ENCODE measurements at regions not wholly inside any gene's neighbourhood (a gene's known extent, or its start where the extent isn't known, plus 50 kb on each side); places are given as distances from the start of the nearest gene placed in this dataset.

DNA sequence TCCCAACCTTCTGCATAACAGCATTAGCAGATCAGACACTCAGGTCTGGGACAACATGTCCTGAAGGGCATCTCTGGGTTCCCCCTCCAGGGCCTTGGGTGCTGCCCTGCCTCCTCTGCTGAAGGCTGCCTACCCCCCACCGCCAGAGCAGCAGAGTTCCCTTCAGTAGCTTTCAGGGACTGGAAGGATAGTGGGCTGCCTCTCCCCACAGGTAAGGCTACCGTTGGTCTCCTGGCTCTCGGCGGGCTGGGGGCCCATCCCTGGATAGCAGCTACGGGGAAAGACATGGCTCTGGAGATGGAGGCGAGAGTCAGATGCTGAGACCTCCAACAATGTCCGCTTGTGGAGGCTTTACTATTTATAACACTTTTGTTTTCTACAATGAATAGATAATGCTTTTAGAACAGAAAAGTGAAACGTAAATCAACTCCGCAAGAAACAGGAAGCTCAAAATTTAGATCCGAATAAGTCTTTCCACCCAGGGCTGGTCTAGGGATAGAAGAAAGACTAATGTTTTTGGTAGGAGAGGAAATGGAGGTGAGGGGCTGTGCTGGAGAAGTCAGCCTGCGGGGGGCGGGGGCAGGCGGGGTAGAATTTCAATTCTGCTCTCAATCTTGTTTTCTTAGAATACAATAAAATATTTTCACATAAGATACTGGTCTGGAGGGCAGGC, 58.4 kb downstream of the ARL4C start:
- Histone ChIP-seq H3K27ac (ENCODE audit: low read depth, low read length) (no peak overlapping the region), H3K9ac (ENCODE audit: low read length) (no peak overlapping the region), H3K4me1 (ENCODE audit: control insufficient read depth, insufficient read depth, low read length) (peaks cover 4% of the 10 kb centered on the region; the same call in 1 of the 2 replicates), H3K27me3 (ENCODE audit: control insufficient read depth, insufficient read depth, low read length) (no peaks in the 10 kb centered on the region), H3K4me3 (ENCODE audit: low read depth, low read length) (no peak overlapping the region), H3K36me3 (ENCODE audit: control insufficient read depth, insufficient read depth, low read length) (no peaks in the 10 kb centered on the region), H3K9me3 (ENCODE audit: control insufficient read depth, insufficient read depth, low read depth, low read length) (no peaks in the 10 kb centered on the region)

DNA sequence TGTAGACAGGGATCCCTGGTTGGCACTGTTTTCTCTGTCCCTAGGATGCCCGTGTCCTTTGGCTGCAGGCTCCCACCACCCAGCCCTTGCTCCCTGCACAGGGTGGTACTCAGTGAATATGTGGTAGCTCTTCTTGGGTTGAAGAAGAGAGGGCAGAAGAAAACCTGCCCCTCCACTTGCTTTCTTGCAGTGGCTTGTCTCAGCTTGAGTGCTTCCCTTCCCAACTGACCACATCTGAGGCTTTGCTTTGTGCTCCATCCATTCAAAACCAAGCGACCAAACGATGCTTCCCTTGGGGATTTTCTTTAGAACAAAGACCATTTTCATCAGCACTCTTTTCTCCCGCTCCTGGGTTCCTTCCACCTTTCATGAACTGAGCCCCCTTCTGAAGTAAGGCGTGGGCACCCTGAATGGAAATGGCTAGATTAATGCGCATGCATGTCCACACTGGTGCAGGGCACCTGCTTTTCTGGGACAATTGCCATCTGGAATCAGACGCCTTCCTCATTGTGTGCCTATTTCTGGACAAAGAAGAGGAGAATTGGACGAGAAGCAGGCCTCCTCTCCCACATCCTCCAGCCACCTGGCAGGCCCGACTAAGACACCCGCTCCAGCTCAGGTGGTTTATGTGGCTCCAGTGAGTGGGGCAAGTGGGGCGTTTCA, 59.1 kb downstream of the ARL4C start:
- Histone ChIP-seq H3K4me3 (ENCODE audit: low read depth, low read length) (no peak overlapping the region), H3K27ac (ENCODE audit: low read depth, low read length) (no peak overlapping the region), H3K9me3 (ENCODE audit: control insufficient read depth, insufficient read depth, low read depth, low read length) (no peaks in the 10 kb centered on the region), H3K9ac (ENCODE audit: low read length) (no peak overlapping the region), H3K36me3 (ENCODE audit: control insufficient read depth, insufficient read depth, low read length) (no peaks in the 10 kb centered on the region), H3K27me3 (ENCODE audit: control insufficient read depth, insufficient read depth, low read length) (no peaks in the 10 kb centered on the region), H3K4me1 (ENCODE audit: control insufficient read depth, insufficient read depth, low read length) (peaks cover 4% of the 10 kb centered on the region; the same call in 1 of the 2 replicates)

DNA sequence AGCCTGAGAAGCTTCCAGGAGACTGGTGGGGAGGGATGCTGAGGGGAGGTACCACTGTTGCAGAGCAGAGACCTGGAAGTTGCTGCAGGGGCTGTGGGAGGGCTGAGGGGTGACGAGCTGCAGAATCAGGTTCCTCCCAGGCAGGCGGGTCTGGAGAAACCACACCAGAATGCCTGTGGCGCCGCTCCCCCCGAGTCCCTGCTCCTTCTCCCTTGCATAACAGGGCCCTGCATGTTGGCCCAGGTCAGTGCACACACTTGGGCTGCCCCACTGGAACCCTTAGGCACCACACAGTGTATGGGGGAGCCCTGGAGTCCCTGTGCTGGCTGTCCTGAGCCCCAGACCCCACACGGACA, 60.4 kb downstream of the ARL4C start:
- Histone ChIP-seq H3K4me3 (ENCODE audit: low read depth, low read length) (no peak overlapping the region), H3K9me3 (ENCODE audit: control insufficient read depth, insufficient read depth, low read depth, low read length) (no peaks in the 10 kb centered on the region), H3K27ac (ENCODE audit: low read depth, low read length) (no peak overlapping the region), H3K27me3 (ENCODE audit: control insufficient read depth, insufficient read depth, low read length) (no peaks in the 10 kb centered on the region), H3K9ac (ENCODE audit: low read length) (no peak overlapping the region), H3K4me1 (ENCODE audit: control insufficient read depth, insufficient read depth, low read length) (peaks cover 4% of the 10 kb centered on the region; the same call in 1 of the 2 replicates), H3K36me3 (ENCODE audit: control insufficient read depth, insufficient read depth, low read length) (no peaks in the 10 kb centered on the region)

DNA sequence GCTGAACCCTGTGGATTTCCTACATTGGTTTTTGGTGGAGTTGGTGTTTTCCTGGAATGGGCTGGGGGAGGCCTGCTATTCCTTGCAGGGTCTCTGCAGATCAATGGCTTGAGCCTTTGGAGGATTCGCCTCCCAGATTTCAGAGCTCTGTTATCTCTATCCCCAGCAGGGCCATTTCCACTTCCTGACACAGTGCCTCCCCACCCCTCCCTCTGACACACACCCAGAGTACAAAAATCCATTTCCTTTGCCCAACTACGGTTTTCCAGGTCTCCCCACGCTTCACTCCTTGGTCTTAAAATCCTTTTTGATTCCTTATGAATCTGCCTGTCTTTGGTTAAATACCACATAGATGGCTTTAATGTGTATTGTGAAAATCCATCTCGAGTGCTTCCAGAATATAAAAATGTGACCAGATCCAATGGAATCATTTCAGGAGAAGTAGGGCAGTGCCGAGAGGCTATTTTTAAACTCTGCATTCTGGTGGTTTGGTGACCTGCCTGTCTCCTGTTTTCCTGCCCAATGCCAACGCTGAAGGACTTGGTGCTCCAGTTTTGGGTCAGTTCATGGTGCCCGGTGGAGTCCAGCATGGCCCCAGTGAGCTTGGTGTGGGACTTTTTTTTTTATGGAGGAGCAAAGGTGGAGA, 60.9 kb downstream of the ARL4C start:
- Histone ChIP-seq H3K36me3 (ENCODE audit: control insufficient read depth, insufficient read depth, low read length) (no peaks in the 10 kb centered on the region), H3K4me3 (ENCODE audit: low read depth, low read length) (no peak overlapping the region), H3K4me1 (ENCODE audit: control insufficient read depth, insufficient read depth, low read length) (peaks cover 5% of the 10 kb centered on the region; the same call in 1 of the 2 replicates), H3K9me3 (ENCODE audit: control insufficient read depth, insufficient read depth, low read depth, low read length) (no peaks in the 10 kb centered on the region), H3K27me3 (ENCODE audit: control insufficient read depth, insufficient read depth, low read length) (no peaks in the 10 kb centered on the region), H3K9ac (ENCODE audit: low read length) (no peak overlapping the region), H3K27ac (ENCODE audit: low read depth, low read length) (no peak overlapping the region)

DNA sequence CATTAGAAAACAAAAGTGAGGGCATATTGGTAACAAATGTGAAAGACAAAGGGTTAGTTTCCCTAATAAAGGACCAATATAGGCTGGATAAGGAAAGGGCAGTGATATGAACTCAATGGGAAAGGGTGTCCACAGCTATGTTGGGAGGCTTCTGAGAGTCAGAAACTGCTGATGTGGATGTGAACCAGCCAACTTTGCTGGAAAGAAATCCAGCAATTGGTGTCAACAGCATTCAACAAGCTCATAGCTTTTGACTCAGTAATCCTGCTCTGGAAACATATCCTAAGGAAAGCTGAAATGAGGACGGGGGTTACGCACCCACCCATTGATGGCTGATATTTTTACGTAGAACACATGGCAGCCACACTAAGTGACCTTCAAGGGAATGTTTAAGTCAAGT, 63.7 kb downstream of the ARL4C start:
- no peak overlapping the region for H3K4me3 ChIP-seq (ENCODE audit: low read depth, low read length)
- no peak overlapping the region for H3K9ac ChIP-seq (ENCODE audit: low read length)
- peaks cover 18% of the 10 kb centered on the region; the same call in 1 of the 2 replicates for H3K4me1 ChIP-seq (ENCODE audit: control insufficient read depth, insufficient read depth, low read length)
- peaks cover 8% of the 10 kb centered on the region for H3K27me3 ChIP-seq (ENCODE audit: control insufficient read depth, insufficient read depth, low read length)
- no peak overlapping the region for H3K27ac ChIP-seq (ENCODE audit: low read depth, low read length)
- H3K36me3 ChIP-seq (ENCODE audit: control insufficient read depth, insufficient read depth, low read length): no peaks in the 10 kb centered on the region
- no peaks in the 10 kb centered on the region for H3K9me3 ChIP-seq (ENCODE audit: control insufficient read depth, insufficient read depth, low read depth, low read length)

DNA sequence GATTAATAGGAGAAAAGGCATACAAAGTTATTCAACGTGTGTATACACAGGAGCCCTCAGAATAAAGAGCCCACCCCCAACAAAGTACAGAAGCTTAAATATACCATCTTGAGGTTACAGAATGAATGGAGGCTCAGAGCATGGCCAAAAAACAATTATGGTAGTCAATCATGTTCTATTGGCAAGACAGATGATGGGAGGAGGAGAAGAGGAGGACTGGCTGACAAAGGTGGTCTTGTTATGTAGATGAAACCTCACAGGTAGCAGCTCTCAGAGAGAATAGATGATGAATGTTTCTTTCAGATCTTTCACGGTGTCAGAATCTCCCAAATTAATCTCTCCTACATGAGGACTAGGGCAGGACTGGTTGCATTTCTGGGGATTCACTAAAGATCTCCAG, 66.0 kb downstream of the ARL4C start:
- Histone ChIP-seq H3K4me1 (ENCODE audit: control insufficient read depth, insufficient read depth, low read length) (peaks cover 32% of the 10 kb centered on the region), H3K4me3 (ENCODE audit: low read depth, low read length) (no peak overlapping the region), H3K36me3 (ENCODE audit: control insufficient read depth, insufficient read depth, low read length) (no peaks in the 10 kb centered on the region), H3K9ac (ENCODE audit: low read length) (no peak overlapping the region), H3K9me3 (ENCODE audit: control insufficient read depth, insufficient read depth, low read depth, low read length) (no peaks in the 10 kb centered on the region), H3K27ac (ENCODE audit: low read depth, low read length) (no peak overlapping the region), H3K27me3 (ENCODE audit: control insufficient read depth, insufficient read depth, low read length) (peaks cover 21% of the 10 kb centered on the region)

DNA sequence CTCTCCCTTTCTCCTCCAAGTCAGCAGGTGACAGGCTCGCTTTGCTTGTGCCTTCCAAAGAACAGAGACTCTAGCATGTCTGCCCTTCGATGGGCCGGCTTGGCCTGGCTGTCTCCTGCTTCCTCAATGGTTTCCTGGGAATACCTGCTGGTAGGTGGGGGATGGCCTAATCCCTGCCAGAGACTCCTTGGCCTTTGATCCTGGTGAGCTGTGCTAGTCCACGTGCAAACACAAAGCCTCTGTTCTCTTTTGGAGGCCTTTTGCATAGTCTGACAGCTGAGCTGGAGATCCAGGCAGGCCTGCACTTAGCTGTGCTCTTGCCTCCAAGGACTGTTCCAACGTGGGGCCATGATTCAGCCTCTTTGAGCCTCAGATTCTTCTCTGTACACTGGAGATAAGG, 67.6 kb downstream of the ARL4C start:
- no peak overlapping the region for H3K4me3 ChIP-seq (ENCODE audit: low read depth, low read length)
- no peaks in the 10 kb centered on the region for H3K36me3 ChIP-seq (ENCODE audit: control insufficient read depth, insufficient read depth, low read length)
- peaks cover 35% of the 10 kb centered on the region for H3K4me1 ChIP-seq (ENCODE audit: control insufficient read depth, insufficient read depth, low read length)
- no peaks in the 10 kb centered on the region for H3K9me3 ChIP-seq (ENCODE audit: control insufficient read depth, insufficient read depth, low read depth, low read length)
- no peak overlapping the region for H3K9ac ChIP-seq (ENCODE audit: low read length)
- no peak overlapping the region for H3K27ac ChIP-seq (ENCODE audit: low read depth, low read length)
- H3K27me3 ChIP-seq (ENCODE audit: control insufficient read depth, insufficient read depth, low read length): peaks cover 32% of the 10 kb centered on the region

DNA sequence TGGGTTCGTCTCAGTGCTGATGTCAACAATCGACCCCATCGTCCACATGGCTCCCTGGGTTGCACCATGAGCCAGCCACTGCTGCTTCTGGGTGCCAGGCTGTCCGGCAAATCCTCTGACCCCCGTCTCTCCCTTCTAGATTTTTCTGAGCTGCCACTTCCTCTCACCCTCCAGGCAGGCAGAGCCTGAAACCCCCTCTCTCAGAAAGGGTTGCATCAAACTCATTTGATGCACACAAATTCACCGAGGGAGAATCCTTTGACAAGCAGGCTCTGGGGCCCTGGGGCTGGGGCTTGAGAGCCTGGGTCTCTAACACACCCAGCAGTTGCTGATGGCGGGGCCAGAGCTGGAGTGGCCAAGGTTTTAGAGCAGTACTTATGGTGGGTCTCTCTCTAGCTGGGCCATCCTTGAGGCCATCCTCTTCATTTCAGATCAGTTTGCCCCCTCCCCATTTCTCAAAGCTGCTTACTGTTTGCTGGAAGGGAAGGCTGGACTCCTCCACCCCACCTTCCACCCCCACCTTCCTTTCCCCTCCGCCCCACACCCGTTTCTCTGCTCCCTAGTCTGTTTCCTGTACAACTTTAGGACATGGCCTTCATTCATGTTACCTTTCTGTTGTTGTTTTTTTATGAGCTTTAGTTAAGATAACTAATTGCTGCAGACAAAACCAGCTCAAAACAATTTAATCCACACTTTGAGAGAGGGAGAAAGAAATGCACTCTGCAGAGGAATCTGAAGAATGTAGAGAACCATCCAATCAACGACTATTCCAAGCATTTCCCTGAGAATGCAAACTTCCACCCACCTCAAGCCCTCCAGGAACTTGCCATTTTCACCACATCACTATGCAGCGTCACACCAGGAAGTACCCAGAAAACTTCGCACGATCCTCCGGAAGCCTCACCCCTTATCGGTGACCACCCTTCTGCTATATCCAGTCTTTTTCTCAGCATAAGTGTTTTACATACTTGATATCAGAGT, 69.5 kb downstream of the ARL4C start:
- Histone ChIP-seq H3K4me1 (ENCODE audit: control insufficient read depth, insufficient read depth, low read length) (peaks cover 35% of the 10 kb centered on the region), H3K9me3 (ENCODE audit: control insufficient read depth, insufficient read depth, low read depth, low read length) (no peaks in the 10 kb centered on the region), H3K27ac (ENCODE audit: low read depth, low read length) (no peak overlapping the region; the same call in 1 of the 2 replicates), H3K27me3 (ENCODE audit: control insufficient read depth, insufficient read depth, low read length) (peaks cover 32% of the 10 kb centered on the region), H3K36me3 (ENCODE audit: control insufficient read depth, insufficient read depth, low read length) (no peaks in the 10 kb centered on the region), H3K4me3 (ENCODE audit: low read depth, low read length) (peak overlapping the region; percentile 22; the same call in 1 of the 2 replicates), H3K9ac (ENCODE audit: low read length) (peak overlapping the region; percentile 25)

DNA sequence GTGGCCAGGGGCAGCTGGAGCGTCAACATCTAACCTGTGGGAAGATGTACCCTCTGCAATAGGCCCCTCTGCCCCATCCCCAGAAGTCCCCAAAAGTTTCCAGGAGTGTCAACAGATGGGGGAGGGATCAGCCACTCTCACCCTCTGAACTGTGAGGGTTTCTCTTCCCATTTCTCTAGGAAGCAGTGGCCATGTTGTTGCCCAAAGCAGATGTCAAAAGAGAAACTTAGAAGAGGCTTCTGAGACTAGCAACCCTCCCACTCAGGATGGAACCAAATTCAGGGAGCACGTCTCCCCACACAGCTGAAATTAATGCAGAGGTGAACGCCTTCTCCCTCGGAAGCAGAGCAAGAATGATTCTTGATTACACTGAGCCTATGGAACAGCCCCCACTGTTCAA, 70.3 kb downstream of the ARL4C start:
- H3K27me3 ChIP-seq (ENCODE audit: control insufficient read depth, insufficient read depth, low read length): peaks cover 32% of the 10 kb centered on the region
- H3K9me3 ChIP-seq (ENCODE audit: control insufficient read depth, insufficient read depth, low read depth, low read length): no peaks in the 10 kb centered on the region
- H3K4me1 ChIP-seq (ENCODE audit: control insufficient read depth, insufficient read depth, low read length): peaks cover 35% of the 10 kb centered on the region
- H3K9ac ChIP-seq (ENCODE audit: low read length): no peak overlapping the region
- H3K4me3 ChIP-seq (ENCODE audit: low read depth, low read length): no peak overlapping the region
- no peaks in the 10 kb centered on the region for H3K36me3 ChIP-seq (ENCODE audit: control insufficient read depth, insufficient read depth, low read length)
- no peak overlapping the region for H3K27ac ChIP-seq (ENCODE audit: low read depth, low read length)

DNA sequence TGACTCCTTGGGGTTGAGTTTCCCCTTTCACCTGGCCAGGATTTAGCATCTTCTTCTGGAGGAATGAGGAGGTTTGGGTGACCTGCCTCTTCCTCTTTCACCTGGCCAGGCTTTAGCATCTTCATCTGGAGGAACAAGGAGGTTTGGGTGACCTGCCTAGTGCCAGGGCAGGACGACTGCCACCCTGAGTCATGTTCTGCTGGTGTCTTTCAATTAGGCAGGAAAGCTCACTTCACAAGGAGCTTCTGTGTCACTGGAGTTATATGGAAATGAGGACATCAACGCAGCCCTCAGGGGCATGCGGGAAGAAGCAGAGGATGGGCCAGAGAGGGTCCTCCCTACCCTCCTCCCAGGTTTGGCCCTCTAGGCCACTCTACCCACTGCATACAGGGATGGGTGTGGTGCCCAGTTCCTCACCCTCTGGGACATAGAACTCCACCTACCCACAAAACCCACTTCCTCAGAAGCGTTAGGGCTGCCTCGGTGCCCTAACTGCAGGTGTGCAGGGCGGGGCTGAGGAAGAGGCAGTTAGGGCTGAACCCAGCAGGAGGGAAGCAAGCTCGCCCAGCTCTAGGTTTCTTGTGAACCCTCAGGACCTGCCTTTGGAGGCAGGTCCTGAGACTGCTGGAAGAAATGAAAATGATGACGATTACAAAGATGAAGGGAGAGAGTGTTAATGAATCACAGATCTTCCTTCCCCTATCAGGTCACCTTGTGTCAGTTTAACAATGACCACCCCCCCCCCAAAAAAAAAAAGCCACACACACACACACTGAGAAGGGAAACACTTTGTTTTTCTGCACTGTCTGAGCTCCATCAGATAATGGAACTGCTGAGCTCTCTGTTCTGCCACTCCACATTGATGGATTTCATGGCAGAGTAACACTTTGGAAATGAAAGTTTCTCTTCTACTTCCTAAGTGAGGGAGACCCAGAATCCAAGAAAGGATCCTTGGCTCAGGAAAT, 71.0 kb downstream of the ARL4C start:
- no peak overlapping the region for H3K9ac ChIP-seq (ENCODE audit: low read length)
- peaks cover 33% of the 10 kb centered on the region for H3K4me1 ChIP-seq (ENCODE audit: control insufficient read depth, insufficient read depth, low read length)
- H3K27ac ChIP-seq (ENCODE audit: low read depth, low read length): no peak overlapping the region
- no peaks in the 10 kb centered on the region for H3K36me3 ChIP-seq (ENCODE audit: control insufficient read depth, insufficient read depth, low read length)
- H3K4me3 ChIP-seq (ENCODE audit: low read depth, low read length): no peak overlapping the region
- no peaks in the 10 kb centered on the region for H3K9me3 ChIP-seq (ENCODE audit: control insufficient read depth, insufficient read depth, low read depth, low read length)
- peaks cover 32% of the 10 kb centered on the region for H3K27me3 ChIP-seq (ENCODE audit: control insufficient read depth, insufficient read depth, low read length)

Data from HUES6 (cell line).